HG02973 (cell line): ENCODE measurements at regions not wholly inside any gene's neighbourhood (a gene's known extent, or its start where the extent isn't known, plus 50 kb on each side); places are given as distances from the start of the nearest gene placed in this dataset.

Experiments
- ATAC-seq: cut with Tn5 transposase; IDR thresholded peaks from one replicate; pipeline ENCODE4 v1.9.1; 2021; ENCODE audit warnings: moderate library complexity; ENCODE audit not compliant: unreplicated experiment

- ATAC-seq, result no peak
Measured at GRCh38 chr5:74918232-74918669, 52.1 kb upstream of the FAM169A start.

DNA sequence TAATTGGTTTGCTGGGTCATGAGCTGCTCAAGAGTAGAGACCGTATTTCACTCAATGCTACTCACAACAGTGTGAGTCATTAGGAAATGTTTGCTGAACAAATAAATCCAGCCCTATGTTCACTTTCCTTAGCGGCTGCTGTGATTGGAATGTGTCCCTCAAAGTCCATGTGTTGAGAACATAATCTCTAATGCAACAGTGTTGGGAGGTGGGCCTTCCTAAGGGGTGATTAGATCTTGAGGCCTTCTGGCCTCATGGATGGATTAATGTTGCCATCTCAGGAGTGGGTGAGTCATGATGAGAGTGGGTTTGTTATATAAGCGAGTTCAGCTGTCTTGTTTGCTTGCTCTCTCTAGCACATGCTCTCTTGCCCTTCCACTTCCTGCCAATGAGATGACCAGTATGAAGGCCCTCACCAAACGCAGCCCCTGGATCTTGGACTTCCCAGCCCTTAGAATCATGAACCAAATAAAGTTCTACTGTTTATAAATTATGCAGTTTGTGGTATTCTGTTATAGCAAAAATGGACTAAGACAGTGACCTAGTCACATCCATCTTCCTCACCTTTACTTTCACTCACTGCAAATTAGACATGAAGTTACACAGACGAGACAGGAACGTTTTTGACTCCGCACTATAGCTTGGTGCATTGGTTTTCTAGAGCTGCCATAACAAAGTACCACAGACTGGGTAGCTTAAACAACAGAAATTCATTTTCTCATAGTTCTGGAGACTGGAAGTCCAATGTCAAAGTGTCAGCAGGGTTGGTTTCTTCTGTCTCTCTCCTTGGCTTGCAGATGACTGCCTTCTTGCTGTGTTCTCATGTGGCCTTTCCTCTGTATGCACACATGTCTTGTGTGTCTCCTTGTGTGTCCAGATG is 50.9 kb upstream of the FAM169A start:
- no peak for ATAC-seq
